CD14-positive monocyte (primary cell): ENCODE measurements at regions not wholly inside any gene's neighbourhood (a gene's known extent, or its start where the extent isn't known, plus 50 kb on each side); places are given as distances from the start of the nearest gene placed in this dataset.
A peak's percentile ranks its signal among the peaks of the same experiment; 100 is the strongest.

ENCODE experiments used
- DNase-seq, 3 donors: peaks; one replicate each; pipeline ENCODE4 v3.0.0-alpha.2; 2011 to 2022
- H2AFZ ChIP-seq: 2 replicates; pipeline ENCODE4 v1.6.0; 2012; ENCODE audit warnings: mild to moderate bottlenecking, low read depth, low read length, inconsistent platforms; ENCODE audit not compliant: insufficient read depth, poor library complexity, severe bottlenecking
- H3K27ac ChIP-seq, 2 donors: 1 replicate in 1 of 2; 2 replicates in 1 of 2; pipeline ENCODE4 v1.5.1; 2012 to 2013; ENCODE audit warnings: low read length in 2 of 2, control low read depth in 1 of 2, inconsistent platforms in 1 of 2, low read depth in 1 of 2, mild to moderate bottlenecking in 1 of 2
- H3K27me3 ChIP-seq, 2 donors: one replicate each; pipeline versions ENCODE4 v1.6.0 to v1.6.1; 2011 to 2013; ENCODE audit warnings: low read length in 2 of 2; ENCODE audit not compliant: control insufficient read depth in 2 of 2, insufficient read depth in 2 of 2
- H3K36me3 ChIP-seq, 2 donors: replicated peaks in 1 of 2; 1 replicate in 1 of 2; 2 replicates in 1 of 2; pipeline versions ENCODE4 v1.5.1 to v1.6.1; 2012 to 2013; ENCODE audit warnings: low read length in 2 of 2, control low read depth in 1 of 2, inconsistent platforms in 1 of 2, mild to moderate bottlenecking in 1 of 2; ENCODE audit not compliant: insufficient read depth in 2 of 2, control insufficient read depth in 1 of 2
- H3K4me1 ChIP-seq, 2 donors: 1 replicate in 1 of 2; 2 replicates in 1 of 2; pipeline versions ENCODE4 v1.5.1 to v1.6.1; 2012 to 2013; ENCODE audit warnings: low read length in 2 of 2, control low read depth in 1 of 2, inconsistent platforms in 1 of 2, mild to moderate bottlenecking in 1 of 2, moderate library complexity in 1 of 2; ENCODE audit not compliant: insufficient read depth in 2 of 2, control insufficient read depth in 1 of 2
- H3K4me2 ChIP-seq: replicated peaks from 2 replicates; pipeline ENCODE3; 2012; ENCODE audit warnings: low read length, moderate library complexity, mild to moderate bottlenecking; ENCODE audit not compliant: poor library complexity, severe bottlenecking; ENCODE audit errors: extremely low read depth
- H3K4me3 ChIP-seq, 3 experiments: fragments of 200-600 bp in 1 of 3; sonication (generic) in 1 of 3; replicated peaks in 1 of 3; 1 replicate in 2 of 3; 2 replicates in 1 of 3; pipeline ENCODE4 v1.5.1; 2011 to 2013; ENCODE audit warnings: low read length in 3 of 3, mild to moderate bottlenecking in 3 of 3, control low read depth in 2 of 3, low read depth in 2 of 3, inconsistent platforms in 1 of 3, moderate library complexity in 1 of 3
- H3K79me2 ChIP-seq: 2 replicates; pipeline ENCODE4 v1.6.0; 2012; ENCODE audit warnings: mild to moderate bottlenecking, control low read depth, inconsistent platforms, low read length, moderate library complexity; ENCODE audit not compliant: insufficient read depth
- H3K9ac ChIP-seq: 2 replicates; pipeline ENCODE4 v1.6.0; 2017; ENCODE audit warnings: low read length, mild to moderate bottlenecking; ENCODE audit not compliant: insufficient read depth, poor library complexity, severe bottlenecking
- H3K9me3 ChIP-seq, 2 donors: replicated peaks in 1 of 2; 1 replicate in 1 of 2; 2 replicates in 1 of 2; pipeline versions ENCODE4 v1.5.1 to v1.6.1; 2012 to 2013; ENCODE audit warnings: low read length in 2 of 2, control low read depth in 1 of 2; ENCODE audit not compliant: control insufficient read depth in 1 of 2, insufficient read depth in 1 of 2
- H4K20me1 ChIP-seq: 2 replicates; pipeline ENCODE4 v1.6.0; 2012; ENCODE audit warnings: mild to moderate bottlenecking, low read length, control low read depth, moderate library complexity; ENCODE audit not compliant: insufficient read depth
- H3K27ac Mint-ChIP-seq, 7 donors: one replicate each; pipeline ENCODE4 v1.8.0; 2020; ENCODE audit warnings: mild to moderate bottlenecking in 7 of 7, mixed read lengths in 7 of 7, moderate library complexity in 6 of 7, inconsistent platforms in 2 of 7
- H3K27me3 Mint-ChIP-seq, 3 donors: one replicate each; pipeline ENCODE4 v1.8.0; 2021 to 2022; ENCODE audit warnings: low read depth in 3 of 3, mild to moderate bottlenecking in 3 of 3, mixed read lengths in 3 of 3, moderate library complexity in 3 of 3, inconsistent platforms in 1 of 3
- H3K36me3 Mint-ChIP-seq, 2 donors: one replicate each; pipeline ENCODE4 v1.8.0; 2020; ENCODE audit warnings: mixed read lengths in 2 of 2, inconsistent platforms in 1 of 2, mild to moderate bottlenecking in 1 of 2
- H3K4me1 Mint-ChIP-seq: one replicate; pipeline ENCODE4 v1.8.0; 2020; ENCODE audit warnings: mild to moderate bottlenecking, mixed read lengths
- H3K4me3 Mint-ChIP-seq, 2 donors: one replicate each; pipeline ENCODE4 v1.8.0; 2020; ENCODE audit warnings: mild to moderate bottlenecking in 2 of 2, mixed read lengths in 2 of 2, moderate library complexity in 1 of 2
- H3K9me3 Mint-ChIP-seq, 7 donors: one replicate each; pipeline ENCODE4 v1.8.0; 2020 to 2022; ENCODE audit warnings: mixed read lengths in 7 of 7, mild to moderate bottlenecking in 6 of 7, moderate library complexity in 6 of 7, inconsistent platforms in 2 of 7
- WGBS: methylation state at CpG from one replicate; pipeline ENCODE4 v1.1.5; 2013; ENCODE audit warnings: missing lambda C conversion rate; ENCODE audit not compliant: insufficient coverage; 5-methylcytosine and 5-hydroxymethylcytosine counted together
- intact Hi-C, 2 donors: fragments of 100-400 bp; cut with micrococcal nuclease; formaldehyde crosslinking; loops; one replicate each; pipeline versions ENCODE4 v1.15.0 to v1.15.1; 2023
- TF ChIP-seq, protein P1 (sequence below): fragments of 200-600 bp; IDR thresholded peaks from one replicate; pipeline ENCODE4 v1.8.0; 2022; ENCODE audit warnings: antibody characterized with exemption, mild to moderate bottlenecking

DNA sequence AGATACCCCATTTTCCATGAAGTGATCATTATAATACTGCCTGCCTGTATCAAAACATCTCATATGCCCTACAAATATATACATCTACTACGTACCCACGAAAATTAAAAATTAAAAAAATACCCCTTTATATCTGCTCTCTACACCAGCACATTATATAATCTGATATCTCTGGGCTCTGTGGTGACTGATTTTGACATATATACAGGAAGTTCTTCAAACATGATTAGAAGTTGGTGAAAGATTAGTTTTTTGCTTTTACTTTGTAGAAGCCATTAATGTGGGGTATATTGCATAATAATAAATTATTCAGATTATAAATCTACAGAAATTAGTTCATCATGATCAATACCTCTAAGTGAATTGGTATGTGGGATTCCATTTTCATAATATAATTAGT lies 126.7 kb upstream of the MDM1 start:
- Histone ChIP-seq H3K4me1 (peaks cover 19 to 25% of the 10 kb centered on the region in 2 donors), H4K20me1 (no peaks in the 10 kb centered on the region), H3K27ac (no peak overlapping the region), H3K4me2 (no peak overlapping the region), H3K79me2 (no peaks in the 10 kb centered on the region), H2AFZ (no peak overlapping the region), H3K27me3 (no peaks in the 10 kb centered on the region), H3K9ac (no peak overlapping the region), H3K9me3 (no peaks in the 10 kb centered on the region), H3K36me3 (no peaks in the 10 kb centered on the region), H3K4me3 (no peak overlapping the region)
- TF ChIP-seq, protein P1, sequence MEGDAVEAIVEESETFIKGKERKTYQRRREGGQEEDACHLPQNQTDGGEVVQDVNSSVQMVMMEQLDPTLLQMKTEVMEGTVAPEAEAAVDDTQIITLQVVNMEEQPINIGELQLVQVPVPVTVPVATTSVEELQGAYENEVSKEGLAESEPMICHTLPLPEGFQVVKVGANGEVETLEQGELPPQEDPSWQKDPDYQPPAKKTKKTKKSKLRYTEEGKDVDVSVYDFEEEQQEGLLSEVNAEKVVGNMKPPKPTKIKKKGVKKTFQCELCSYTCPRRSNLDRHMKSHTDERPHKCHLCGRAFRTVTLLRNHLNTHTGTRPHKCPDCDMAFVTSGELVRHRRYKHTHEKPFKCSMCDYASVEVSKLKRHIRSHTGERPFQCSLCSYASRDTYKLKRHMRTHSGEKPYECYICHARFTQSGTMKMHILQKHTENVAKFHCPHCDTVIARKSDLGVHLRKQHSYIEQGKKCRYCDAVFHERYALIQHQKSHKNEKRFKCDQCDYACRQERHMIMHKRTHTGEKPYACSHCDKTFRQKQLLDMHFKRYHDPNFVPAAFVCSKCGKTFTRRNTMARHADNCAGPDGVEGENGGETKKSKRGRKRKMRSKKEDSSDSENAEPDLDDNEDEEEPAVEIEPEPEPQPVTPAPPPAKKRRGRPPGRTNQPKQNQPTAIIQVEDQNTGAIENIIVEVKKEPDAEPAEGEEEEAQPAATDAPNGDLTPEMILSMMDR, result no peak
- Mint-ChIP-seq H3K36me3 (no peaks in the 10 kb centered on the region), H3K9me3 (no peaks in the 10 kb centered on the region), H3K27ac (no peak overlapping the region), H3K27me3 (peaks cover 0 to 2% (median 0%) of the 10 kb centered on the region in 3 donors), H3K4me3 (no peak overlapping the region), H3K4me1 (peaks cover 24% of the 10 kb centered on the region)
- WGBS, result no CpG with 5 or more reads among the region's 2 CpGs
- DNase-seq, result no peak
- intact Hi-C loops, result no loop called here

DNA sequence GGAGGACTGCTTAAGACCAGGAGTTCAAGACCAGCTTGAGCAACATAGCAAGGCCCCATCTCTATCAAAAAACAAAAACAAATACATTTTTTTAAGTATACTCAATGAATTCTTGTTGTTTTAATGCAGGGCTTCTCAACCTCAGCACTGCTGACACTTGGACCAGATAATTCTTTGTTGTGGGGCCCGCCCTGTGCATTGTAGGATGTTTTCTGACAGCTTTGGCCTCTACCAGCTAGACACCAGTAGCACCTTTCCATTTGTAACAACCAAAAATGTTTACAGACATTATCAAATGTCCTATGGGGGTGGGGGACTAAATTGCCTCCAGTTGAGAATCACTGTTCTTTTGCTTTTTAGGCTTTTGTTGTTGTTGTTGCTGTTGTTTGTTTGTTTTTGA lies 128.1 kb upstream of the MDM1 start:
- H3K4me3 Mint-ChIP-seq, result no peak overlapping the region
- TF ChIP-seq, protein P1, result no peak
- intact Hi-C loops, result no loop called here

More for the DNA sequence above, 128.1 kb upstream of the MDM1 start:
- Histone ChIP-seq H3K27ac (no peak overlapping the region), H3K4me2 (no peak overlapping the region), H3K36me3 (no peaks in the 10 kb centered on the region), H3K27me3 (no peaks in the 10 kb centered on the region), H3K4me1 (peaks cover 10 to 11% of the 10 kb centered on the region in 2 donors), H3K79me2 (no peaks in the 10 kb centered on the region), H3K9ac (no peak overlapping the region), H3K4me3 (no peak overlapping the region), H4K20me1 (no peaks in the 10 kb centered on the region), H3K9me3 (no peaks in the 10 kb centered on the region), H2AFZ (no peak overlapping the region)
- no peak for DNase-seq
- Mint-ChIP-seq H3K27me3 (no peaks in the 10 kb centered on the region), H3K9me3 (no peaks in the 10 kb centered on the region), H3K36me3 (no peaks in the 10 kb centered on the region), H3K4me1 (peaks cover 10% of the 10 kb centered on the region), H3K27ac (peak overlapping the region in 1 of 7 donors; percentile 63)
- WGBS, result no CpG with 5 or more reads among the region's 1 CpG
